OCI-LY1 (cell line): ENCODE measurements at regions not wholly inside any gene's neighbourhood (a gene's known extent, or its start where the extent isn't known, plus 50 kb on each side); places are given as distances from the start of the nearest gene placed in this dataset.

ENCODE experiments used
- H2AFZ ChIP-seq: fragments of 200-600 bp; sonication (generic), shearing (Covaris generic); 2 replicates; pipeline ENCODE4 v1.6.0; 2014; ENCODE audit warnings: antibody characterized with exemption, mild to moderate bottlenecking, low read length
- H3F3A ChIP-seq: fragments of 200-600 bp; sonication (generic), shearing (Covaris generic); 2 replicates; pipeline ENCODE4 v1.6.0; 2014; ENCODE audit warnings: mild to moderate bottlenecking, antibody characterized with exemption, low read length, moderate library complexity; ENCODE audit not compliant: insufficient read depth
- H3K27ac ChIP-seq: fragments of 200-600 bp; sonication (generic); 2 replicates; pipeline ENCODE4 v1.5.1; 2014; ENCODE audit warnings: low read length, mixed run types, mild to moderate bottlenecking, low read depth; ENCODE audit not compliant: poor library complexity, severe bottlenecking
- H3K27me3 ChIP-seq: fragments of 200-600 bp; sonication (generic); 2 replicates; pipeline ENCODE4 v1.6.0; 2014; ENCODE audit warnings: antibody characterized with exemption, mild to moderate bottlenecking, low read length, moderate library complexity; ENCODE audit not compliant: insufficient read depth
- H3K36me3 ChIP-seq: fragments of 200-600 bp; sonication (generic); 2 replicates; pipeline ENCODE4 v1.6.1; 2014; ENCODE audit warnings: mild to moderate bottlenecking, antibody characterized with exemption, low read length, moderate library complexity, mixed read lengths; ENCODE audit not compliant: insufficient read depth
- H3K4me1 ChIP-seq: fragments of 200-600 bp; sonication (generic); 2 replicates; pipeline ENCODE4 v1.5.1; 2014; ENCODE audit warnings: mild to moderate bottlenecking, low read length, moderate library complexity; ENCODE audit not compliant: insufficient read depth, severe bottlenecking
- H3K4me2 ChIP-seq: fragments of 200-600 bp; sonication (generic), shearing (Covaris generic); 2 replicates; pipeline ENCODE4 v1.6.1; 2014; ENCODE audit warnings: low read length
- H3K4me3 ChIP-seq: fragments of 200-600 bp; sonication (generic); 2 replicates; pipeline ENCODE4 v1.5.1; 2014; ENCODE audit warnings: low read length, low read depth, mild to moderate bottlenecking, mixed read lengths; ENCODE audit not compliant: poor library complexity, severe bottlenecking
- H3K79me2 ChIP-seq: fragments of 200-600 bp; shearing (Covaris generic); 2 replicates; pipeline ENCODE4 v1.6.1; 2016; ENCODE audit warnings: mixed run types, low read length, mixed read lengths; ENCODE audit not compliant: insufficient read depth
- H3K9ac ChIP-seq: fragments of 200-600 bp; sonication (generic), shearing (Covaris generic); 2 replicates; pipeline ENCODE4 v1.6.1; 2014; ENCODE audit warnings: mild to moderate bottlenecking, low read length, mixed read lengths
- H3K9me2 ChIP-seq: fragments of 200-600 bp; sonication (generic), shearing (Covaris generic); 2 replicates; pipeline ENCODE4 v1.6.1; 2014; ENCODE audit warnings: low read depth, mild to moderate bottlenecking, low read length, mixed read lengths
- H3K9me3 ChIP-seq: fragments of 200-600 bp; shearing (Covaris generic); 2 replicates; pipeline ENCODE4 v1.6.1; 2014; ENCODE audit warnings: low read length, mixed read lengths
- H4K20me1 ChIP-seq: fragments of 200-600 bp; sonication (generic), shearing (Covaris generic); 2 replicates; pipeline ENCODE4 v1.6.0; 2016; ENCODE audit warnings: mild to moderate bottlenecking, low read length; ENCODE audit not compliant: insufficient read depth
- EZH2 ChIP-seq: fragments of 200-600 bp; sonication (generic), shearing (Covaris generic); IDR thresholded peaks from 2 replicates; pipeline ENCODE4 v1.8.0; 2017; ENCODE audit warnings: borderline replicate concordance, mixed run types, mild to moderate bottlenecking, antibody characterized with exemption, low read length, moderate library complexity, mixed read lengths
- TF ChIP-seq, protein P1 (sequence below): fragments of 200-600 bp; sonication (generic), shearing (Covaris generic); IDR thresholded peaks from 2 replicates; pipeline ENCODE4 v1.5.1; 2017; ENCODE audit warnings: mild to moderate bottlenecking, antibody characterized with exemption, low read length, moderate library complexity, mixed read lengths

GRCh38 chr2:236632295-236633218 is 62.9 kb downstream of the ACKR3 start:
- Histone ChIP-seq H3K9me2 (no peaks in the 10 kb centered on the region), H3K36me3 (no peaks in the 10 kb centered on the region), H3F3A (no peaks in the 10 kb centered on the region), H3K79me2 (no peaks in the 10 kb centered on the region), H3K27ac (no peak overlapping the region), H3K4me1 (no peaks in the 10 kb centered on the region), H3K4me2 (no peak overlapping the region), H3K9ac (no peak overlapping the region), H2AFZ (no peak overlapping the region), H4K20me1 (no peaks in the 10 kb centered on the region), H3K27me3 (0 out of 2 replicates have a peak, but pooled peaks cover 4% of the 10 kb centered on the region), H3K9me3 (no peaks in the 10 kb centered on the region), H3K4me3 (no peak overlapping the region)
- TF ChIP-seq, protein P1, sequence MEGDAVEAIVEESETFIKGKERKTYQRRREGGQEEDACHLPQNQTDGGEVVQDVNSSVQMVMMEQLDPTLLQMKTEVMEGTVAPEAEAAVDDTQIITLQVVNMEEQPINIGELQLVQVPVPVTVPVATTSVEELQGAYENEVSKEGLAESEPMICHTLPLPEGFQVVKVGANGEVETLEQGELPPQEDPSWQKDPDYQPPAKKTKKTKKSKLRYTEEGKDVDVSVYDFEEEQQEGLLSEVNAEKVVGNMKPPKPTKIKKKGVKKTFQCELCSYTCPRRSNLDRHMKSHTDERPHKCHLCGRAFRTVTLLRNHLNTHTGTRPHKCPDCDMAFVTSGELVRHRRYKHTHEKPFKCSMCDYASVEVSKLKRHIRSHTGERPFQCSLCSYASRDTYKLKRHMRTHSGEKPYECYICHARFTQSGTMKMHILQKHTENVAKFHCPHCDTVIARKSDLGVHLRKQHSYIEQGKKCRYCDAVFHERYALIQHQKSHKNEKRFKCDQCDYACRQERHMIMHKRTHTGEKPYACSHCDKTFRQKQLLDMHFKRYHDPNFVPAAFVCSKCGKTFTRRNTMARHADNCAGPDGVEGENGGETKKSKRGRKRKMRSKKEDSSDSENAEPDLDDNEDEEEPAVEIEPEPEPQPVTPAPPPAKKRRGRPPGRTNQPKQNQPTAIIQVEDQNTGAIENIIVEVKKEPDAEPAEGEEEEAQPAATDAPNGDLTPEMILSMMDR, result no peak
- TF ChIP-seq EZH2, result no peak

- Histone ChIP-seq H3K4me1 (no peaks in the 10 kb centered on the region), H3K27me3 (0 out of 2 replicates have a peak, but pooled peaks cover 4% of the 10 kb centered on the region), H3K9me2 (no peaks in the 10 kb centered on the region), H3K9me3 (no peaks in the 10 kb centered on the region), H3K4me3 (no peak overlapping the region), H3K4me2 (no peak overlapping the region), H3F3A (no peaks in the 10 kb centered on the region), H4K20me1 (no peaks in the 10 kb centered on the region), H3K79me2 (no peaks in the 10 kb centered on the region), H3K9ac (no peak overlapping the region), H3K27ac (no peak overlapping the region), H3K36me3 (no peaks in the 10 kb centered on the region), H2AFZ (no peak overlapping the region)
- TF ChIP-seq, protein P1, result no peak
- no peak for TF ChIP-seq EZH2
Observed at GRCh38 chr2:236633219-236633570, 63.6 kb downstream of the ACKR3 start.

GRCh38 chr2:236633775-236634560 is 64.3 kb downstream of the ACKR3 start:
- H3K79me2 ChIP-seq, result no peaks in the 10 kb centered on the region

More at GRCh38 chr2:236633775-236634560, 64.3 kb downstream of the ACKR3 start:
- H3K9me3 ChIP-seq, result no peaks in the 10 kb centered on the region
- H3K4me2 ChIP-seq, result no peak overlapping the region
- 0 out of 2 replicates have a peak, but pooled peaks cover 4% of the 10 kb centered on the region for H3K27me3 ChIP-seq
- H3K4me1 ChIP-seq, result no peaks in the 10 kb centered on the region
- H3K9ac ChIP-seq, result no peak overlapping the region
- H3K4me3 ChIP-seq, result no peak overlapping the region
- no peaks in the 10 kb centered on the region for H3K9me2 ChIP-seq
- TF ChIP-seq, protein P1, result no peak
- TF ChIP-seq EZH2, result no peak
- H3K36me3 ChIP-seq, result no peaks in the 10 kb centered on the region
- no peaks in the 10 kb centered on the region for H4K20me1 ChIP-seq
- H3K27ac ChIP-seq, result no peak overlapping the region
- H3F3A ChIP-seq, result no peaks in the 10 kb centered on the region
- H2AFZ ChIP-seq, result no peak overlapping the region
